ENCODE measurements at regions not wholly inside any gene's neighbourhood (a gene's known extent, or its start where the extent isn't known, plus 50 kb on each side); places are given as distances from the start of the nearest gene placed in this dataset.

DNA sequence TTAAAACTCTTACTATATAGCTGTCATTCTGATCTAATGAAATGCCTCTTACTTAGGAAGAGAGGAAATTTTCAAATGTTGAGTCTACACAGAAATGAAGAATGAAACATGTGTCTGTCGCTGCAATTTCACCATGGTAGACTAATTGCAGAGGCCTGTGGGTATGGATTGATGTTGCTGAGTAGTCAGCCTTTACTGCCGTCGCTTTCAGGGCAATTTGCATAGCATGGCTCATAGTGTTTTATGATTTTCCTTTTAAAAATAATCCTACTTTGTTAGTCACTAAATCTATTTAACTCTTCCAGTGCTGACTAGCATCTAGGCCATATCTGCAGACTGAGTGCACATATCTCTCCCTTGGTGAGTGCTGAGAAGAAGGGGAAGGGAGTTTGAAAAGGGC is 819.2 kb downstream of the SATB2 start:
- intact Hi-C loops (cut with DNase I, micrococcal nuclease): no loop called here
- TF ChIP-seq, protein P1, sequence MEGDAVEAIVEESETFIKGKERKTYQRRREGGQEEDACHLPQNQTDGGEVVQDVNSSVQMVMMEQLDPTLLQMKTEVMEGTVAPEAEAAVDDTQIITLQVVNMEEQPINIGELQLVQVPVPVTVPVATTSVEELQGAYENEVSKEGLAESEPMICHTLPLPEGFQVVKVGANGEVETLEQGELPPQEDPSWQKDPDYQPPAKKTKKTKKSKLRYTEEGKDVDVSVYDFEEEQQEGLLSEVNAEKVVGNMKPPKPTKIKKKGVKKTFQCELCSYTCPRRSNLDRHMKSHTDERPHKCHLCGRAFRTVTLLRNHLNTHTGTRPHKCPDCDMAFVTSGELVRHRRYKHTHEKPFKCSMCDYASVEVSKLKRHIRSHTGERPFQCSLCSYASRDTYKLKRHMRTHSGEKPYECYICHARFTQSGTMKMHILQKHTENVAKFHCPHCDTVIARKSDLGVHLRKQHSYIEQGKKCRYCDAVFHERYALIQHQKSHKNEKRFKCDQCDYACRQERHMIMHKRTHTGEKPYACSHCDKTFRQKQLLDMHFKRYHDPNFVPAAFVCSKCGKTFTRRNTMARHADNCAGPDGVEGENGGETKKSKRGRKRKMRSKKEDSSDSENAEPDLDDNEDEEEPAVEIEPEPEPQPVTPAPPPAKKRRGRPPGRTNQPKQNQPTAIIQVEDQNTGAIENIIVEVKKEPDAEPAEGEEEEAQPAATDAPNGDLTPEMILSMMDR (IDR thresholded peaks at IDR 0.05): no peak
- Mint-ChIP-seq H3K27ac (no peak overlapping the region), H3K4me1 (ENCODE audit: low read depth) (no peaks in the 10 kb centered on the region), H3K36me3 (ENCODE audit: low read depth) (no peaks in the 10 kb centered on the region), H3K27me3 (no peaks in the 10 kb centered on the region), H3K9me3 (no peaks in the 10 kb centered on the region), H3K4me3 (no peak overlapping the region)
- ChIA-PET CTCF (no interaction called here), POLR2A (no interaction called here)
- ATAC-seq (ENCODE audit: poor library complexity) (no peak), DNase-seq (no peak)
- no peaks in the 10 kb centered on the region for H3K36me3 ChIP-seq (ENCODE audit: insufficient read depth, low read length)
- no peaks in the 10 kb centered on the region for H3K4me1 ChIP-seq (ENCODE audit: insufficient read depth, low read length)
- no peaks in the 10 kb centered on the region for H3K27me3 ChIP-seq (ENCODE audit: control insufficient read depth in 1 of 2, insufficient read depth in 2 of 2, low read length in 2 of 2)
- H3K9me3 ChIP-seq (ENCODE audit: control insufficient read depth in 1 of 2, insufficient read depth in 1 of 2, low read length in 2 of 2): no peaks in the 10 kb centered on the region
- no peak overlapping the region for H3K27ac ChIP-seq (ENCODE audit: low read depth in 1 of 2, low read length in 2 of 2)
- H3K4me3 ChIP-seq (ENCODE audit: low read length): no peak overlapping the region

DNA sequence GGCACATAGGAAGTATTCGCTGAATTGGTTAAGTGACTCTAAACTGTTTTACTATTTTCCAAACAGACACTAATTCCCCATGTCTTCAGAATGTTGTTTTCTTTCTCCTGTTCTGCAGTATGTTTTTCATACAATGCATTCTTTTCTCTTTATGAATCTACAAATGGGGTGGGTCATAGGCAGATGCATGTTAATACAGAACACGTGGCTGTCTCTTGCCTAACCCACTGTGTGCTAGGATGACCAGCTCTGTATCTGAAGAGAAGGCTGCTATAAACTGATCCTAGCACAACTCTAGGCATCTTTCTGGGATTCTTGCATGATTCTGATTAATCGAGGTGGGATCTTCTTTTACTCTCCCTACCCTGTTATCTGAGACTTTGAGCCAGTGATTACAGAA is 826.0 kb downstream of the PLCL1 start:
- Histone ChIP-seq H3K4me1 (ENCODE audit: insufficient read depth, low read length) (no peaks in the 10 kb centered on the region), H3K36me3 (ENCODE audit: insufficient read depth, low read length) (no peaks in the 10 kb centered on the region), H3K9me3 (ENCODE audit: control insufficient read depth in 1 of 2, insufficient read depth in 1 of 2, low read length in 2 of 2) (no peaks in the 10 kb centered on the region), H3K4me3 (ENCODE audit: low read length) (no peak overlapping the region), H3K27ac (ENCODE audit: low read depth in 1 of 2, low read length in 2 of 2) (no peak overlapping the region), H3K27me3 (ENCODE audit: control insufficient read depth in 1 of 2, insufficient read depth in 2 of 2, low read length in 2 of 2) (no peaks in the 10 kb centered on the region)
- no peaks in the 10 kb centered on the region for H3K36me3 Mint-ChIP-seq (ENCODE audit: low read depth)
- TF ChIP-seq, protein P1 (IDR thresholded peaks at IDR 0.05): no peak
- DNase-seq (no peak), ATAC-seq (ENCODE audit: poor library complexity) (no peak)
- H3K4me3 Mint-ChIP-seq: no peak overlapping the region
- H3K4me1 Mint-ChIP-seq (ENCODE audit: low read depth): no peaks in the 10 kb centered on the region
- no peak overlapping the region for H3K27ac Mint-ChIP-seq
- POLR2A ChIA-PET: no interaction called here
- H3K9me3 Mint-ChIP-seq: no peaks in the 10 kb centered on the region
- intact Hi-C loops (cut with DNase I, micrococcal nuclease): no loop called here
- CTCF ChIA-PET: no interaction called here
- H3K27me3 Mint-ChIP-seq: peaks cover 11% of the 10 kb centered on the region

DNA sequence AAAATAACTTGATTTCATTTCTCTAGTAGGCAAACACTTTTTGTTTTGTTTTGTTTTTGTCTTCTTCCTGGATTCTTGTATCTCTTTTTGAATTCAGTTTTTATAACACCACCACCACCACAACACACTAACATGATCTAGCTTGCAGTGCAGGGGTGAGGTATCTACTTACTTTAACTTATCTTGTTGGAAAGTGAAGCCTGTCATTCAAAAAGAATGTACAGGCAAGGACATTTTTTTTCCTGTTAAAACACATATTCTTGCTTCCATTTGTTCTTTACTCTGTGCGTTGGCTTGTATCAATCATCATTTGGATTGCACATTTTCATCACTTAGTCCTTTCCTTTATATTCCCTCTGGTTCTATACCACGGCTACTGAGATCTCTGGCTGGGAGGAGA is 824.2 kb downstream of the PLCL1 start:
- DNase-seq: no peak
- H3K4me1 Mint-ChIP-seq (ENCODE audit: low read depth): no peaks in the 10 kb centered on the region
- H3K9me3 Mint-ChIP-seq: no peaks in the 10 kb centered on the region
- Histone ChIP-seq H3K4me3 (ENCODE audit: low read length) (no peak overlapping the region), H3K4me1 (ENCODE audit: insufficient read depth, low read length) (no peaks in the 10 kb centered on the region), H3K9me3 (ENCODE audit: control insufficient read depth in 1 of 2, insufficient read depth in 1 of 2, low read length in 2 of 2) (no peaks in the 10 kb centered on the region), H3K27me3 (ENCODE audit: control insufficient read depth in 1 of 2, insufficient read depth in 2 of 2, low read length in 2 of 2) (no peaks in the 10 kb centered on the region), H3K36me3 (ENCODE audit: insufficient read depth, low read length) (no peaks in the 10 kb centered on the region), H3K27ac (ENCODE audit: low read depth in 1 of 2, low read length in 2 of 2) (no peak overlapping the region)
- ChIA-PET CTCF (no interaction called here), POLR2A (no interaction called here)
- no peak overlapping the region for H3K27ac Mint-ChIP-seq
- H3K27me3 Mint-ChIP-seq: peaks cover 11% of the 10 kb centered on the region
- no peak overlapping the region for H3K4me3 Mint-ChIP-seq
- TF ChIP-seq, protein P1 (IDR thresholded peaks at IDR 0.05): no peak
- intact Hi-C loops (cut with DNase I, micrococcal nuclease): no loop called here
- H3K36me3 Mint-ChIP-seq (ENCODE audit: low read depth): no peaks in the 10 kb centered on the region
- ATAC-seq (ENCODE audit: poor library complexity): no peak
